HEK293 (cell line): ENCODE measurements at regions not wholly inside any gene's neighbourhood (a gene's known extent, or its start where the extent isn't known, plus 50 kb on each side); places are given as distances from the start of the nearest gene placed in this dataset.
A peak's percentile ranks its signal among the peaks of the same experiment; 100 is the strongest.

ENCODE experiments used
- CTCF ChIA-PET: fragments of 350-600 bp; formaldehyde crosslinking; extraction: SDS; loops from one replicate; lab custom pipeline; 2021; ENCODE audit warnings: antibody characterized with exemption; lab: Yijun Ruan, JAX
- POLR2A ChIA-PET: fragments of 300-600 bp; formaldehyde crosslinking; extraction: SDS; loops from one replicate; lab custom pipeline; 2020; ENCODE audit warnings: antibody characterized with exemption, inconsistent platforms; lab: Yijun Ruan, JAX
- H3K27ac ChIP-seq: fragments of 200-500 bp; sonication (Bioruptor generic); 2 replicates; pipeline ENCODE4 v1.5.1; 2014; ENCODE audit warnings: low read depth, low read length, control low read depth, inconsistent platforms; ENCODE audit errors: extremely low read depth
- H3K36me3 ChIP-seq, 2 experiments: fragments of 200-500 bp in 1 of 2; sonication (Bioruptor generic) in 1 of 2; 1 replicate in 1 of 2; 2 replicates in 1 of 2; pipeline ENCODE4 v1.5.1; 2014 to 2017; ENCODE audit warnings: inconsistent platforms in 2 of 2, low read length in 2 of 2; ENCODE audit not compliant: control insufficient read depth in 2 of 2, insufficient read depth in 1 of 2
- H3K4me1 ChIP-seq: fragments of 200-500 bp; sonication (Bioruptor generic); 2 replicates; pipeline ENCODE4 v1.5.1; 2014; ENCODE audit warnings: mild to moderate bottlenecking, low read length, inconsistent platforms; ENCODE audit not compliant: control insufficient read depth, insufficient read depth
- H3K4me3 ChIP-seq: 2 replicates; pipeline ENCODE4 v1.5.1; 2011; ENCODE audit warnings: low read depth, mild to moderate bottlenecking, control low read depth, low read length, moderate library complexity
- H3K9me3 ChIP-seq: fragments of 200-500 bp; sonication (Bioruptor generic); 2 replicates; pipeline ENCODE4 v1.5.1; 2014; ENCODE audit warnings: low read depth, low read length, inconsistent platforms; ENCODE audit not compliant: control insufficient read depth, insufficient read depth
- GLIS1 ChIP-seq: fragments of 450-650 bp; formaldehyde crosslinking; IDR thresholded peaks from 2 replicates; pipeline ENCODE4 v1.5.1; 2016; ENCODE audit warnings: missing biosample characterization, missing genetic modification characterization
- INSM2 ChIP-seq: fragments of 450-650 bp; formaldehyde crosslinking; IDR thresholded peaks from 2 replicates; pipeline ENCODE4 v1.5.1; 2016; ENCODE audit warnings: missing biosample characterization, missing genetic modification characterization
- SCRT1 ChIP-seq: fragments of 450-650 bp; formaldehyde crosslinking; IDR thresholded peaks from 2 replicates; pipeline ENCODE4 v1.5.1; 2016; ENCODE audit warnings: missing biosample characterization, missing genetic modification characterization, borderline replicate concordance
- ZBTB48 ChIP-seq: fragments of 450-650 bp; formaldehyde crosslinking; IDR thresholded peaks from 2 replicates; pipeline ENCODE4 v1.5.1; 2016; ENCODE audit warnings: missing biosample characterization, missing genetic modification characterization
- ZIC2 ChIP-seq: fragments of 450-650 bp; formaldehyde crosslinking; IDR thresholded peaks from 2 replicates; pipeline ENCODE4 v1.5.1; 2016; ENCODE audit warnings: missing biosample characterization, missing genetic modification characterization
- ZNF138 ChIP-seq: fragments of 450-650 bp; formaldehyde crosslinking; IDR thresholded peaks from 2 replicates; pipeline ENCODE4 v1.5.1; 2016; ENCODE audit warnings: missing biosample characterization, missing genetic modification characterization, borderline replicate concordance
- ZNF16 ChIP-seq: fragments of 450-650 bp; formaldehyde crosslinking; IDR thresholded peaks from 2 replicates; pipeline ENCODE4 v1.5.1; 2016; ENCODE audit warnings: low read depth, missing biosample characterization, missing genetic modification characterization
- ZNF280C ChIP-seq: fragments of 450-650 bp; formaldehyde crosslinking; IDR thresholded peaks from 2 replicates; pipeline ENCODE4 v1.5.1; 2016; ENCODE audit warnings: missing biosample characterization, missing genetic modification characterization
- ZNF549 ChIP-seq: fragments of 450-650 bp; IDR thresholded peaks from 2 replicates; pipeline ENCODE4 v1.5.1; 2018; ENCODE audit warnings: missing biosample characterization, missing genetic modification characterization, mild to moderate bottlenecking, inconsistent platforms, moderate library complexity
- ZNF561 ChIP-seq: fragments of 450-650 bp; IDR thresholded peaks from 2 replicates; pipeline ENCODE4 v1.5.1; 2018; ENCODE audit warnings: missing biosample characterization, missing genetic modification characterization, borderline replicate concordance
- ZNF626 ChIP-seq: fragments of 450-650 bp; sonication (Bioruptor Pico); formaldehyde crosslinking; IDR thresholded peaks from 2 replicates; pipeline ENCODE4 v1.5.1; 2018; ENCODE audit warnings: missing biosample characterization, missing genetic modification characterization, inconsistent platforms
- ZNF654 ChIP-seq: fragments of 450-650 bp; formaldehyde crosslinking; IDR thresholded peaks from 2 replicates; pipeline ENCODE4 v1.5.1; 2016; ENCODE audit warnings: low read depth, missing biosample characterization, missing genetic modification characterization
- ZNF843 ChIP-seq: fragments of 450-650 bp; formaldehyde crosslinking; IDR thresholded peaks from 2 replicates; pipeline ENCODE4 v1.5.1; 2016; ENCODE audit warnings: missing biosample characterization, missing genetic modification characterization
- TF ChIP-seq, protein P1 (sequence below): fragments of 450-650 bp; formaldehyde crosslinking; conservative IDR thresholded peaks from 2 replicates; pipeline ENCODE4 v1.5.1; 2016; ENCODE audit warnings: low read depth, missing biosample characterization, missing genetic modification characterization

DNA sequence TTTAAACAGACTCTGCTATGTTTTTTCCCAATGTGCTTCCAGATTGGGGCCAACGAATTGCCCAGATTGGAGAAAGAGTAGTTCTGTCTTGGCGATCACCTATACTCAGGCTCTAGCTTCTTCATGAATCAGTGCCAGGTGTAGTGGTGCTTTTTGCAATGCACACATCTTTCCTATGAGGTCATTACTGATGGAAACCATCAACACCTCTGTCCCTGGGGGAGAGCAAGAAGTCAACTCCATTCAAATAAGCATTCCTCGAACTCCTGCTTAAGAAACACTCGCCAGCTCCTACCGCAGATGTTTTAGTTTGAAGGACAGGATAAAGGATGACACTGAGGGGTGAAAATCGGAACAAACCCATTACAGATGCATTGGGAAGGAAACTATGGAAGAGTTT is 156.5 kb upstream of the DKK2 start (continued):
- TF ChIP-seq, protein P1, sequence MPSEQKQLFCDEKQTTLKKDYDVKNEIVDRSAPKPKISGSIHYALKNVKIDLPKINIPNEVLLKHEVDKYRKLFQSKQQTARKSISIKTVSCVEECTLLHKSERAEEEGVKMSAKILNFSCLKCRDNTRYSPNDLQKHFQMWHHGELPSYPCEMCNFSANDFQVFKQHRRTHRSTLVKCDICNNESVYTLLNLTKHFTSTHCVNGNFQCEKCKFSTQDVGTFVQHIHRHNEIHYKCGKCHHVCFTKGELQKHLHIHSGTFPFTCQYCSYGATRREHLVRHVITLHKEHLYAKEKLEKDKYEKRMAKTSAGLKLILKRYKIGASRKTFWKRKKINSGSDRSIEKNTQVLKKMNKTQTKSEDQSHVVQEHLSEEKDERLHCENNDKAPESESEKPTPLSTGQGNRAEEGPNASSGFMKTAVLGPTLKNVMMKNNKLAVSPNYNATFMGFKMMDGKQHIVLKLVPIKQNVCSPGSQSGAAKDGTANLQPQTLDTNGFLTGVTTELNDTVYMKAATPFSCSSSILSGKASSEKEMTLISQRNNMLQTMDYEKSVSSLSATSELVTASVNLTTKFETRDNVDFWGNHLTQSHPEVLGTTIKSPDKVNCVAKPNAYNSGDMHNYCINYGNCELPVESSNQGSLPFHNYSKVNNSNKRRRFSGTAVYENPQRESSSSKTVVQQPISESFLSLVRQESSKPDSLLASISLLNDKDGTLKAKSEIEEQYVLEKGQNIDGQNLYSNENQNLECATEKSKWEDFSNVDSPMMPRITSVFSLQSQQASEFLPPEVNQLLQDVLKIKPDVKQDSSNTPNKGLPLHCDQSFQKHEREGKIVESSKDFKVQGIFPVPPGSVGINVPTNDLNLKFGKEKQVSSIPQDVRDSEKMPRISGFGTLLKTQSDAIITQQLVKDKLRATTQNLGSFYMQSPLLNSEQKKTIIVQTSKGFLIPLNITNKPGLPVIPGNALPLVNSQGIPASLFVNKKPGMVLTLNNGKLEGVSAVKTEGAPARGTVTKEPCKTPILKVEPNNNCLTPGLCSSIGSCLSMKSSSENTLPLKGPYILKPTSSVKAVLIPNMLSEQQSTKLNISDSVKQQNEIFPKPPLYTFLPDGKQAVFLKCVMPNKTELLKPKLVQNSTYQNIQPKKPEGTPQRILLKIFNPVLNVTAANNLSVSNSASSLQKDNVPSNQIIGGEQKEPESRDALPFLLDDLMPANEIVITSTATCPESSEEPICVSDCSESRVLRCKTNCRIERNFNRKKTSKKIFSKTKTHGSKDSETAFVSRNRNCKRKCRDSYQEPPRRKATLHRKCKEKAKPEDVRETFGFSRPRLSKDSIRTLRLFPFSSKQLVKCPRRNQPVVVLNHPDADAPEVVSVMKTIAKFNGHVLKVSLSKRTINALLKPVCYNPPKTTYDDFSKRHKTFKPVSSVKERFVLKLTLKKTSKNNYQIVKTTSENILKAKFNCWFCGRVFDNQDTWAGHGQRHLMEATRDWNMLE (tag by site-specific recombination) = no peak
- TF ChIP-seq ZNF280C (tag by site-specific recombination) (no peak), ZNF561 (tag by site-specific recombination) (no peak), ZIC2 (tag by site-specific recombination) (no peak), ZNF138 (no peak), SCRT1 (tag by site-specific recombination) (no peak)
- TF ChIP-seq, all 188 proteins: peak for 0

DNA sequence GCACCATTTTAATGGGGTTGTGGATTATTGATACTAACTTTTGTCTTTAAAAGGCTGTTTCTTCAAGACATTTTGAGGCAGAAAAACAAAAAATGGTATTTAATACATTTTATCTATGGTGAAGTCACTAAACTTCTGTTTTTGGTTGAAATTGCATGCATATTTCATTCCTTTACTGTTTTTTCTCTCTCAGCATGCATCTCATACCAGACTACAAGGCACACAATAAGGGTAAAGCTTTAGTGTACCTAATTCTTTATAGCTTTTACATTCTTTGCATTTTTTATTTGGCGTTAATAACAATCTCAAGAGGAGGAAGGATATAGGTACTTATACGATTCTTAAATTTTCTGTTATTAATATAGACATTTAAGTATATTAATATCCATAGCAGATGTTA is 151.0 kb upstream of the DKK2 start:
- H3K27ac ChIP-seq = no peak overlapping the region
- no peak overlapping the region for H3K4me3 ChIP-seq
- TF ChIP-seq INSM2 (tag by site-specific recombination) (no peak), ZNF626 (tag by site-specific recombination) (no peak), ZNF16 (no peak), ZNF549 (no peak), ZBTB48 (tag by site-specific recombination) (no peak)
- no peaks in the 10 kb centered on the region for H3K4me1 ChIP-seq
- ChIA-PET POLR2A (no interaction called here), CTCF (no interaction called here)
- H3K36me3 ChIP-seq = no peaks in the 10 kb centered on the region
- no peaks in the 10 kb centered on the region for H3K9me3 ChIP-seq

DNA sequence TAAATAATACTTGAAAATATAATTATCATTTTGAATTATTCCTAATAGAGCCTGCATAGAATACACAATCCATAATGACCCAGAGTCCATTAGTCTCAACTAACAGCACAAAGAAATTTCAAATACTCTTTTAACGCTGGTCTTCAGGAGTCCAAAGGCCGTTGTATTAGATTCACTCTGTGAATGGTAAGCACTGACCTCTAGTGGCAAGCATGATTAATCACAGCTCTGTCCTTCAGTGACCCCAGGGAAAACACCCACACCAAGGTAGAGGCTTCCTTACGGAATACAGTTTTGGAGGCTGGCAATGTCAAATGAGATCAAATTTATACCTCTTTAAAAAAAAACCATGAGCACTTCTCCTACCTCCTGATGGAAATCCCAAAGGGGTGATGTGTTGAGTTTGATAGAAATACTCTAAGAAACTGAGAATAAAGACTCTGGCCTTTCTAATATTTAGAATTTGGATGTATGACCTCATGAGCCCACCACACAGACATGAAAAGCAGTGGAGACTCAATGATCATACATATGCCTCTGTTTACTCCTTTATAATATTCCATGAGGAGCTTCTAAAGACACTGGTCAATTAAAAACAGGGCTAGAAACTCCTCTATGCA is 147.2 kb upstream of the DKK2 start:
- Histone ChIP-seq H3K9me3 (no peaks in the 10 kb centered on the region), H3K36me3 (no peaks in the 10 kb centered on the region), H3K4me3 (no peak overlapping the region), H3K27ac (no peak overlapping the region)
- ChIA-PET POLR2A (no interaction called here), CTCF (interaction anchor here (0.5 to 1.9 kb wide), 10 partner anchors 8 to 480 kb away, joined by 3 to 6 read pairs (median 3); no protein-coding TSS in a partner anchor)
- TF ChIP-seq ZNF654 (tag by site-specific recombination) (peak; percentile 69), ZNF843 (no peak), GLIS1 (tag by site-specific recombination) (no peak)
- TF ChIP-seq, all 188 proteins: peak for 1
- H3K4me1 ChIP-seq = no peaks in the 10 kb centered on the region
